ENCODE measurements at regions not wholly inside any gene's neighbourhood (a gene's known extent, or its start where the extent isn't known, plus 50 kb on each side); places are given as distances from the start of the nearest gene placed in this dataset.

DNA sequence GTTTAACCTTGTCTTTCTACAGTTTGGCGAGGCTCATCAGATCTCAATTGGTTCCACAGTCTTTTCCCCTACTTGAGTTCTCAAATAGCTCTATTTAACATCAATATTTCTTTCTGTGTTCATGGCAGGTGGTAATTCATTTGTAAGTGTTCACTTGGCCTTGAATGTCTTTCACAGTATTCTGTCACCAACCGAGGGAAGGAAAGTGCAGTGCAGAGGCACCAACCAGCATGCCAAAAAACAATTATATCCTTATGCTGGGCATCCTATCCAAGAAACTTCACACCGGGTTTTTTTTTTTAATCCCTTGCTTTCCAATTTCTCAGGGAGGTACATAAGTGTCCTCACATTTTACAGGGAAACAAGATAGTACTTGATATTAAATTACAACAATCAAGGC, 55.0 kb upstream of the ZC3H12C start:
- no peak for DNase-seq
